Ascending aorta (tissue), 2 donors: ENCODE measurements at regions not wholly inside any gene's neighbourhood (a gene's known extent, or its start where the extent isn't known, plus 50 kb on each side); places are given as distances from the start of the nearest gene placed in this dataset.

Experiments
- DNase-seq, 2 donors: peaks; one replicate each; pipeline ENCODE4 v3.0.0-alpha.2; 2019; ENCODE audit warnings: low spot score in 2 of 2
- H3K27ac ChIP-seq, 2 donors: fragments of 200-600 bp; sonication (generic); one replicate each; pipeline ENCODE4 v1.5.1; 2016 to 2017; ENCODE audit warnings: mild to moderate bottlenecking in 1 of 2
- H3K27me3 ChIP-seq: fragments of 200-600 bp; sonication (generic); one replicate; pipeline ENCODE4 v1.5.1; 2017
- H3K36me3 ChIP-seq, 2 donors: fragments of 200-600 bp; sonication (generic); one replicate each; pipeline ENCODE4 v1.5.1; 2016
- H3K4me1 ChIP-seq, 2 donors: fragments of 200-600 bp; sonication (generic); one replicate each; pipeline ENCODE4 v1.5.1; 2016 to 2017; ENCODE audit warnings: mild to moderate bottlenecking in 1 of 2
- H3K4me3 ChIP-seq, 2 donors: fragments of 200-600 bp; sonication (generic); one replicate each; pipeline ENCODE4 v1.5.1; 2016 to 2017; ENCODE audit warnings: mild to moderate bottlenecking in 1 of 2
- H3K9me3 ChIP-seq, 2 donors: fragments of 200-600 bp; sonication (generic); one replicate each; pipeline ENCODE4 v1.5.1; 2016
- intact Hi-C: fragments of 100-400 bp; cut with DNase I; formaldehyde crosslinking; loops from one replicate; pipeline ENCODE4 v1.15.1; 2023
- TF ChIP-seq, protein P1 (sequence below), 3 experiments: fragments of 200-600 bp in 2 of 3; fragments of 450-650 bp in 1 of 3; sonication (generic) in 2 of 3; IDR thresholded peaks; one replicate each; pipeline ENCODE4 v1.5.1; 2016 to 2019; ENCODE audit warnings: antibody characterized with exemption in 3 of 3, mild to moderate bottlenecking in 1 of 3, moderate library complexity in 1 of 3

DNA sequence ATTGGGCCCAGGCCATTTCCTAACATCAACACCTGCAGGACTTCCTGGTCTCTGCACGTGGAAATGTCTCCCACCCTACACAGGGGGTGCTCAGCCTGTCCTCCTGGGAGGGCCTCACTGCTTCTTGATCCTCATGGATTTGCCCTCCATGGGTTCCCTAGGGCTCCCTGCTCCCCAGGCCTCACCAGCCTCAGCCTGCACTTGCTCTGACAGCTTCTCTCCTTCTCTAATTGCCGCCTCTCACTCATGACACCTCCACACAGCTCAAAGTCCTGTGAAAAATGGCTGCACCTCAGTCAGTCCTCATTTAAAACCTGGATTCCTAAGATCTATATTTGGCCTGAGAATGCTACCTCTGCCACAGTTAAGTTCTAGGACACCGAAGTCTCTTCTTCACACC lies 130.6 kb downstream of the PXDC1 start:
- Histone ChIP-seq H3K4me1 (no peaks in the 10 kb centered on the region), H3K27me3 (no peaks in the 10 kb centered on the region), H3K9me3 (no peaks in the 10 kb centered on the region), H3K4me3 (no peak overlapping the region), H3K36me3 (no peaks in the 10 kb centered on the region), H3K27ac (no peak overlapping the region)
- TF ChIP-seq, protein P1, sequence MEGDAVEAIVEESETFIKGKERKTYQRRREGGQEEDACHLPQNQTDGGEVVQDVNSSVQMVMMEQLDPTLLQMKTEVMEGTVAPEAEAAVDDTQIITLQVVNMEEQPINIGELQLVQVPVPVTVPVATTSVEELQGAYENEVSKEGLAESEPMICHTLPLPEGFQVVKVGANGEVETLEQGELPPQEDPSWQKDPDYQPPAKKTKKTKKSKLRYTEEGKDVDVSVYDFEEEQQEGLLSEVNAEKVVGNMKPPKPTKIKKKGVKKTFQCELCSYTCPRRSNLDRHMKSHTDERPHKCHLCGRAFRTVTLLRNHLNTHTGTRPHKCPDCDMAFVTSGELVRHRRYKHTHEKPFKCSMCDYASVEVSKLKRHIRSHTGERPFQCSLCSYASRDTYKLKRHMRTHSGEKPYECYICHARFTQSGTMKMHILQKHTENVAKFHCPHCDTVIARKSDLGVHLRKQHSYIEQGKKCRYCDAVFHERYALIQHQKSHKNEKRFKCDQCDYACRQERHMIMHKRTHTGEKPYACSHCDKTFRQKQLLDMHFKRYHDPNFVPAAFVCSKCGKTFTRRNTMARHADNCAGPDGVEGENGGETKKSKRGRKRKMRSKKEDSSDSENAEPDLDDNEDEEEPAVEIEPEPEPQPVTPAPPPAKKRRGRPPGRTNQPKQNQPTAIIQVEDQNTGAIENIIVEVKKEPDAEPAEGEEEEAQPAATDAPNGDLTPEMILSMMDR (IDR thresholded peaks at IDR 0.05), result no peak
- intact Hi-C loops, result no loop called here
- DNase-seq, result no peak

DNA sequence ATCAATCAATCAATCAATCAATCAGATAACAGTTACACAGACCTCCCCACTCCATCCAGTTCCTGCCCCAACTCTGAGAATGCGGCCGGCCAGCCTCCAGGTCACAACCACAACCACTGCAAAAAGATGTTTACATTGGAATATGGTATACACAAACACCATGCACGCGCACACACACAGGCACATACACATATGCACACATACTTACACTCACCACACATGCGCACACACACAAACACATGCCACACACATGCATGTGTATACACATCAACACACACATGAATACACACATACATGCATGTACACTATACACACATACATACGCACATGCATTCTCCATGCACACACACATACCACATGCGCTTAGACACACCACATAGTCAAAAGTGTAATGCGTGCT lies 131.1 kb downstream of the PXDC1 start:
- H3K9me3 ChIP-seq, result no peaks in the 10 kb centered on the region
- intact Hi-C loops, result no loop called here
- H3K4me1 ChIP-seq, result no peaks in the 10 kb centered on the region
- DNase-seq, result no peak
- H3K27me3 ChIP-seq, result no peaks in the 10 kb centered on the region
- no peaks in the 10 kb centered on the region for H3K36me3 ChIP-seq
- no peak overlapping the region for H3K4me3 ChIP-seq
- no peak overlapping the region for H3K27ac ChIP-seq
- TF ChIP-seq, protein P1 (IDR thresholded peaks at IDR 0.05), result no peak

DNA sequence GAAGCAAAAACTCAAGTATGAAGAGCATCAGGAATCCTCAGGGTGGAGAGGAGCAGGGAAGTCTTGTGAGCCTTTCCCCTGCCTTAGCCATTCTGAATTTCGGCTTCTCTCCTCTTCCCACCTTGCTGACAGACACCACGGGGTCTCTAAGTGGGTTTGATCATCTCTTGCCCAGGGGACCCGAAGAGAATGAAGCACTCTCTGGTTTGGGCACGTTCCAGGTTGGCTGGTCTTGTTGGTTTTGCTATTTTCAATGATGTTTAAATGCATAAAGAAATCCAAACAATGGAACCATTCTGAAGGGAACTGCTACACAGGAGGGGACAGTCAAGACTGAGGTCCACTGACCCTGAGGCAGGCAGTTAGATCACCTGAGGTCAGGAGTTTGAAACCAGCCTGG lies 131.7 kb downstream of the PXDC1 start:
- no peak for DNase-seq
- intact Hi-C loops, result no loop called here
- TF ChIP-seq, protein P1 (IDR thresholded peaks at IDR 0.05), result no peak
- no peaks in the 10 kb centered on the region for H3K27me3 ChIP-seq
- H3K4me3 ChIP-seq, result no peak overlapping the region
- no peaks in the 10 kb centered on the region for H3K9me3 ChIP-seq
- H3K4me1 ChIP-seq, result no peaks in the 10 kb centered on the region
- no peaks in the 10 kb centered on the region for H3K36me3 ChIP-seq
- H3K27ac ChIP-seq, result no peak overlapping the region

DNA sequence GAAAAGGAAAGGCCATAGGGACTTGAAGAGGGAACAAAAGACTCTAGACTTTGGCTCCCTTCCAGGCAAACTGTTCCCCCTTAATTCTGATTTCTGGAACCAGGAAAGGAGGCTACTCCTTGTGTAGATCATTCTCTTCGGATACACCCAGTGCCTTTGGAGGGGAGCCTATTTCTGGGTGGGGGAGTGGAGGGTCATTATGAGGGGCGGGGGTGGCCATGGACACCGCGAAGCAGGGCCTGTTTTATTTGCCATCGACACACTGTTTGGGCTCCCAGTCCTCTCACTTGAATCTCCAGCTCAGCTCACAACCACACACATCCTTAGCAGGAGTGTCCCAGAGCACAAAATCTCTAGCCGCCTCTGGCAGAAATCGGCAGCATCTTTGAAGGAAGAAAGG lies 132.3 kb downstream of the PXDC1 start:
- TF ChIP-seq, protein P1 (IDR thresholded peaks at IDR 0.05), result no peak
- DNase-seq, result no peak
- H3K9me3 ChIP-seq, result no peaks in the 10 kb centered on the region
- intact Hi-C loops, result no loop called here
- no peaks in the 10 kb centered on the region for H3K36me3 ChIP-seq
- no peaks in the 10 kb centered on the region for H3K4me1 ChIP-seq
- H3K27me3 ChIP-seq, result no peaks in the 10 kb centered on the region
- H3K4me3 ChIP-seq, result no peak overlapping the region
- H3K27ac ChIP-seq, result no peak overlapping the region

DNA sequence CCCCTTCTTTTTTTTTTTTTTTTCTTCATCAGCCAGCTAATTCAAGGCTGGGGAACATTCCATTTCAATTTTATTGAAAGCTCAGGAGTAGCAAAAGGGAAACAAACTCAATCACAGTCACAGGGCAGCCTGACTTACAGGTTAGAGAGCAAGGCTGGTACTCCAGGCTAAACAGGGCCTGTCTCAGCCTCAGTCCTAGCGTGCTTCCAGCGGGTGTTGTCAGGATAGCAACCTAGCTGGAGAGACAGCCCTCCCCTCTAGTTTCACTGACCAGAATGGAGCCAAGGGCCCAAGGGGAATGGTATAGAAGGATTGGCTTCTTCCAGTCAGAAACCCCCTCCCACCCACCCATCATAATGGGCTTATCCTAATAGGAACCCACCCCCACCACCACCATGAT lies 132.9 kb downstream of the PXDC1 start:
- Histone ChIP-seq H3K27ac (no peak overlapping the region), H3K4me3 (no peak overlapping the region), H3K4me1 (no peaks in the 10 kb centered on the region), H3K36me3 (no peaks in the 10 kb centered on the region), H3K9me3 (no peaks in the 10 kb centered on the region), H3K27me3 (no peaks in the 10 kb centered on the region)
- no peak for DNase-seq
- TF ChIP-seq, protein P1 (IDR thresholded peaks at IDR 0.05), result no peak
- intact Hi-C loops, result no loop called here

DNA sequence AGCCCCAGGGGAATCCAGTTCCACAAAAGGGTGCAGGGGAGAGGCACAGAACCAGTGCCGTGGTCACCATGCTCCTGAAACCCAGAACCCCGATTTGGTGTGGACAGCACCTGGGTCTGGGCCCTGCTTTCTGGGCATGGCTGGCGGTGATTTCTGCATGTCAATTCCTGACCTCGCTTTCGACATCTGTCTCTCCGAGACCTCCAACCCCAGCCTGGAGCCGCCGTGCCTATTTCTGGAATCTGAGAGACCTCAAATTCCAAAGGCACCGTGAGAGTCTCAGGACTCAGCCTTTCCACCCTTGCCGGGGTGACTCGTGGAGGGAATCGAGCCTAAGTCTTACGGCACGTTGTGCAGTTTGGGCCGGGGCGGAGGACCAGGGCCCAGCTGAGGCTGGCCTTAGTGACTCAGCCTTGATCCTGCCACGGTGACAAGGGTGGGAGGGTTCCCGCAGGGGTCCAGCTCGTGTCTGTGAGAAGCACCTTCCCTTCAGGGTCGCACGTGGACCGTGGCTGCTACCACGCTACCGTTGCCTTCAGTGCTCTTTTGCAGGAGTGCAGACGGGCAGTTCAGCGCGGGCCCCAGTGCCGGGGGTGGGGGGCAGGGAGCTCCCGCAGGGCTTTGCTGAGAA lies 133.7 kb downstream of the PXDC1 start:
- Histone ChIP-seq H3K27ac (no peak overlapping the region), H3K27me3 (no peaks in the 10 kb centered on the region), H3K4me1 (no peaks in the 10 kb centered on the region), H3K9me3 (no peaks in the 10 kb centered on the region), H3K36me3 (no peaks in the 10 kb centered on the region), H3K4me3 (no peak overlapping the region)
- no peak for DNase-seq
- TF ChIP-seq, protein P1 (IDR thresholded peaks at IDR 0.05), result no peak
- intact Hi-C loops, result no loop called here
